ENCODE measurements at regions not wholly inside any gene's neighbourhood (a gene's known extent, or its start where the extent isn't known, plus 50 kb on each side); places are given as distances from the start of the nearest gene placed in this dataset.

- Histone ChIP-seq H3K36me3 (no peaks in the 10 kb centered on the region), H3K4me1 (ENCODE audit: control insufficient read depth in 1 of 2, insufficient read depth in 1 of 2, low read depth in 1 of 2, low read length in 1 of 2) (no peaks in the 10 kb centered on the region), H3K27ac (no peak overlapping the region), H3K27me3 (no peaks in the 10 kb centered on the region), H3K9me3 (no peaks in the 10 kb centered on the region), H3K4me3 (ENCODE audit: low read depth in 1 of 2, low read length in 1 of 2) (no peak overlapping the region)
- no peak for TF ChIP-seq CTCF (IDR thresholded peaks at IDR 0.05)
Observed at GRCh38 chr7:81618396-81619014, 151.3 kb downstream of the HGF start.

GRCh38 chr7:81616951-81617350 is 152.9 kb downstream of the HGF start:
- H3K27ac ChIP-seq, result no peak overlapping the region
- no peak overlapping the region for H3K4me3 ChIP-seq (ENCODE audit: low read depth in 1 of 2, low read length in 1 of 2)

GRCh38 chr7:81611805-81612204 is 158.0 kb downstream of the HGF start:
- Histone ChIP-seq H3K27me3 (no peaks in the 10 kb centered on the region), H3K27ac (no peak overlapping the region), H3K36me3 (no peaks in the 10 kb centered on the region), H3K4me3 (ENCODE audit: low read depth in 1 of 2, low read length in 1 of 2) (no peak overlapping the region), H3K4me1 (ENCODE audit: control insufficient read depth in 1 of 2, insufficient read depth in 1 of 2, low read depth in 1 of 2, low read length in 1 of 2) (no peaks in the 10 kb centered on the region), H3K9me3 (no peaks in the 10 kb centered on the region)
- no peak for TF ChIP-seq CTCF (IDR thresholded peaks at IDR 0.05)

More at GRCh38 chr7:81616951-81617350, 152.9 kb downstream of the HGF start:
- H3K4me1 ChIP-seq (ENCODE audit: control insufficient read depth in 1 of 2, insufficient read depth in 1 of 2, low read depth in 1 of 2, low read length in 1 of 2), result no peaks in the 10 kb centered on the region
- no peaks in the 10 kb centered on the region for H3K9me3 ChIP-seq
- H3K27me3 ChIP-seq, result no peaks in the 10 kb centered on the region
- no peaks in the 10 kb centered on the region for H3K36me3 ChIP-seq
- TF ChIP-seq CTCF (IDR thresholded peaks at IDR 0.05), result no peak

- no peaks in the 10 kb centered on the region for H3K27me3 ChIP-seq
- no peak for TF ChIP-seq CTCF (IDR thresholded peaks at IDR 0.05)
- H3K27ac ChIP-seq, result no peak overlapping the region
- H3K36me3 ChIP-seq, result no peaks in the 10 kb centered on the region
- no peaks in the 10 kb centered on the region for H3K4me1 ChIP-seq (ENCODE audit: control insufficient read depth in 1 of 2, insufficient read depth in 1 of 2, low read depth in 1 of 2, low read length in 1 of 2)
- H3K4me3 ChIP-seq (ENCODE audit: low read depth in 1 of 2, low read length in 1 of 2), result no peak overlapping the region
- no peaks in the 10 kb centered on the region for H3K9me3 ChIP-seq
Observed at GRCh38 chr7:81611040-81611439, 158.8 kb downstream of the HGF start.

GRCh38 chr7:81608748-81609382 is 161.0 kb downstream of the HGF start:
- Histone ChIP-seq H3K4me3 (ENCODE audit: low read depth in 1 of 2, low read length in 1 of 2) (no peak overlapping the region), H3K27me3 (no peaks in the 10 kb centered on the region)
- no peak for TF ChIP-seq CTCF (IDR thresholded peaks at IDR 0.05)

More at GRCh38 chr7:81608748-81609382, 161.0 kb downstream of the HGF start:
- Histone ChIP-seq H3K27ac (no peak overlapping the region), H3K4me1 (ENCODE audit: control insufficient read depth in 1 of 2, insufficient read depth in 1 of 2, low read depth in 1 of 2, low read length in 1 of 2) (no peaks in the 10 kb centered on the region), H3K36me3 (no peaks in the 10 kb centered on the region), H3K9me3 (no peaks in the 10 kb centered on the region)

Measured in neutrophil (primary cell).